GM12891 (cell line): ENCODE measurements at regions not wholly inside any gene's neighbourhood (a gene's known extent, or its start where the extent isn't known, plus 50 kb on each side); places are given as distances from the start of the nearest gene placed in this dataset.

ENCODE experiments used
- DNase-seq: peaks from one replicate; pipeline ENCODE4 v3.0.0; 2011; ENCODE audit warnings: low spot score; ENCODE audit not compliant: insufficient read length
- FAIRE-seq: peaks from 2 replicates; lab custom pipeline; 2011; peaks lifted over from hg19 to GRCh38; lab: Jason Lieb, UNC
- PAX5 ChIP-seq: IDR thresholded peaks from 2 replicates; pipeline ENCODE4 v1.6.1; 2011; ENCODE audit warnings: low read length, moderate library complexity, mild to moderate bottlenecking; ENCODE audit not compliant: insufficient read depth, severe bottlenecking
- POLR2A ChIP-seq: IDR thresholded peaks from 2 replicates; pipeline ENCODE4 v1.6.1; 2011; ENCODE audit warnings: low read depth, low read length, control low read depth
- POLR2AphosphoS5 ChIP-seq: IDR thresholded peaks from 2 replicates; pipeline ENCODE4 v1.6.1; 2011; ENCODE audit warnings: low read depth, low read length, control low read depth
- POU2F2 ChIP-seq: IDR thresholded peaks from 2 replicates; pipeline ENCODE4 v1.6.1; 2011; ENCODE audit warnings: low read depth, mild to moderate bottlenecking, control low read depth, low read length, moderate library complexity
- SPI1 ChIP-seq: IDR thresholded peaks from 2 replicates; pipeline ENCODE4 v1.6.1; 2011; ENCODE audit warnings: low read depth, low read length, control low read depth
- TAF1 ChIP-seq: IDR thresholded peaks from 2 replicates; pipeline ENCODE4 v1.6.1; 2011; ENCODE audit warnings: low read depth, low read length, control low read depth

DNA sequence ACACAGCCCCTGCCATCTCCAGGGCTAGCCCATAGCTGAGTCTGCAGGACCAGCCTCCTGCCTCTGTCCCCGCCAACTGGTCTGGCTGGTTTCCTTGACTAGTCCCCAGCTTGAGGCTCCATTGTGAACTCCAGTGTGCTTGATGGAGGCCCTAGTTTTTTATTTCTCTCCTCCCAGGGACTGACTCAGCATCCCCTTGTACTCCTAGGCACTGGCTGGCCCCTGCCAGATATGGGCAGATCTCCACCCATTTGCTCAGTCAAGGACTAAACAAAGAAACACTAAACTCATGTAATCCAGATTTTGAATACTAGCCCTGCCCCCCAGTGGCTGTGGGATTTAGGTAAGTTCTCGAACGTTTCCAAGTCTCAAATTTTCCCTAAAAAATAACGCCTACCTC lies 415.4 kb upstream of the RORA start:
- DNase-seq (no peak), FAIRE-seq (no peak)
- TF ChIP-seq POLR2A (no peak), POLR2AphosphoS5 (no peak), POU2F2 (no peak), TAF1 (no peak), PAX5 (no peak), SPI1 (no peak)

DNA sequence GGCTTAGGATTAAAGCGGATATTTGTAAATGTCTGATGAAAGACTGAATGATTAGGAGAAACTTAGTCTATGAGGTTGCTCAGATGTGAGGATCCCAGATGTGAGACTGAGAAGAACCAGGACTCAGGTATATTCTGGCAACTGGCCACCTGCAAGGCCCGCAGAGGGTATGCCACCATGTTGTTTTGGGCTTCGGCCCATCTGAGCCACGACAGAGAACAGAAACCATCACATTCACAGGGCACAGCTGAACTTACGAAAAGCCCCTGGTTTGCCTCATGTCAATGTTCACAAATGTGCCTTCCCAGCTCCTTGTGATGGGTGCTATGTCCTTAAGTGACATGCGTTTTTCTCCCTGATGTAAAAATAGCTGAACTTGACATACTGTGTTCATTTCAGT lies 412.5 kb upstream of the RORA start:
- FAIRE-seq (no peak), DNase-seq (no peak)
- no peak for TF ChIP-seq PAX5

DNA sequence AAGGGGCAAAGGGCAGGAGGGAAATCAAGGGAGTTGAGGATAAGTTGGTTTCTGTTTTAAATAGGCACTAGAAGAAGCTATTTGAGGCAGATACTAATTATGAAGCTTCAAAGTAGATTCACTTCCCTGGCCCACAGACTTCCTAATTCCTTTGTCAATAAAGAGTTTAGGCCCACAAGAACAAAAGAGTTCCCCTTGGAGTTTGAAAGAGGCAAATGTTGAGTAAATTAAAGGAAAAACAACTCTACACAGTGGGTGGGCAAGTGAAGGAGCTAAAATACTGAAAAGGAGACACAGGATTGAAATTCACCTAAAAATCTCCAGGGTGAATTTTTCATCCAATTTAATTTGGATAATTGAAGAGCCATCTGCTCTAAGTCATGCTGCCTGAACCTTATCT lies 411.7 kb upstream of the RORA start:
- DNase-seq (no peak), FAIRE-seq (no peak)
- TF ChIP-seq PAX5 = no peak
- no peak for TF ChIP-seq SPI1
- TF ChIP-seq POU2F2 = no peak
- no peak for TF ChIP-seq TAF1
- TF ChIP-seq POLR2AphosphoS5 = no peak
- no peak for TF ChIP-seq POLR2A

- no peak for FAIRE-seq
- DNase-seq = no peak
- no peak for TF ChIP-seq POU2F2
- no peak for TF ChIP-seq POLR2A
- TF ChIP-seq TAF1 = no peak
- TF ChIP-seq SPI1 = no peak
- no peak for TF ChIP-seq POLR2AphosphoS5
- no peak for TF ChIP-seq PAX5
These were observed 410.4 kb upstream of the RORA start for GRCh38 chr15:61639491-61639890.

- TF ChIP-seq TAF1 = no peak
- TF ChIP-seq PAX5 = no peak
- TF ChIP-seq SPI1 = no peak
- no peak for TF ChIP-seq POLR2AphosphoS5
- no peak for TF ChIP-seq POLR2A
- no peak for TF ChIP-seq POU2F2
- DNase-seq (no peak), FAIRE-seq (no peak)
These were observed 405.7 kb upstream of the RORA start for GRCh38 chr15:61634837-61635236.

GRCh38 chr15:61633951-61634350 lies 404.8 kb upstream of the RORA start:
- DNase-seq (no peak), FAIRE-seq (no peak)
- TF ChIP-seq PAX5 = no peak
- TF ChIP-seq POU2F2 = no peak

DNA sequence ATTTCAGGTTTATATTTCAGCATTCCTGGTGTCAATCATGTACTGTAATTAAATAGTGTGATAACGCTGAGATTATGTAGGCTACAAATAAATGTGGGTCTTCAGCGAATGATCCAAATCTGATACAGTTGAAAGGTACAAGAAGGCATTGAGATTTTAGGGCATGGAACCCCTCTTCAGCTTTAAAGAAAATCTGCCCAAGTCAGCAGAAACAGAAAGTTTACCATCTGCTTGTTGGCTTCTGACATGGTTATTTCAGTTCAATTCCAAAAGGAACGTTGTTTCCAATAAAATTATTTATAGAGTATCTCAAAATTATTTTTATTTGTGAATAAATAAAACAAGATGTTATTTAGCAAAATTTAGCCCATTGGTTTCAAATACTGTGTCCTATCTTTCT lies 400.2 kb upstream of the RORA start:
- DNase-seq (no peak), FAIRE-seq (no peak)
- TF ChIP-seq TAF1 = no peak
- TF ChIP-seq POLR2A = no peak
- TF ChIP-seq SPI1 = no peak
- no peak for TF ChIP-seq POLR2AphosphoS5
- no peak for TF ChIP-seq PAX5
- TF ChIP-seq POU2F2 = no peak

- TF ChIP-seq POLR2AphosphoS5 (no peak), POLR2A (no peak)
- DNase-seq (no peak), FAIRE-seq (no peak)
These were observed 395.8 kb upstream of the RORA start for GRCh38 chr15:61624950-61625349.

GRCh38 chr15:61623746-61624145 lies 394.6 kb upstream of the RORA start:
- no peak for DNase-seq
- no peak for FAIRE-seq
- TF ChIP-seq POLR2AphosphoS5 = no peak
- TF ChIP-seq SPI1 = no peak
- TF ChIP-seq TAF1 = no peak
- no peak for TF ChIP-seq POU2F2
- TF ChIP-seq PAX5 = no peak
- TF ChIP-seq POLR2A = no peak

DNA sequence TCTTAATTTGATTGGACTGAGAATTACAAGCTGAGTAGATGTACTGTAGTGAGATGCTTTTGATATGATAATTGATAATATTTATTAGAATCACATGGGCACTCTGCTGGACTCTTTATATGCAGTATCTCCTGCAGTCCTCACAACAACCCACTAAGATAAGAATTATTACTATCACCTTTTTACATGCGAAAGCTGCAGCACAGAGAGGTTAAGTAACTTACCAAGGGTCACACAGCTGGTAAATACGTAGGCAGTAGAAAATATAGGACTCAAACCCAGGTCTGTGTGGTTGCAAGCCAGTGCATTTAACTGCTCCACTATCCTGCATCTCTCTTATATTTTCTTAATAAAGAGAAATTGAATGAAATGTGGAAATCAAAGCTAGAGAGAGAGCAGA lies 392.8 kb upstream of the RORA start:
- TF ChIP-seq POLR2A = no peak
- no peak for TF ChIP-seq POU2F2
- no peak for TF ChIP-seq TAF1
- TF ChIP-seq SPI1 = no peak
- no peak for TF ChIP-seq POLR2AphosphoS5
- TF ChIP-seq PAX5 = no peak
- FAIRE-seq = no peak
- DNase-seq = no peak

DNA sequence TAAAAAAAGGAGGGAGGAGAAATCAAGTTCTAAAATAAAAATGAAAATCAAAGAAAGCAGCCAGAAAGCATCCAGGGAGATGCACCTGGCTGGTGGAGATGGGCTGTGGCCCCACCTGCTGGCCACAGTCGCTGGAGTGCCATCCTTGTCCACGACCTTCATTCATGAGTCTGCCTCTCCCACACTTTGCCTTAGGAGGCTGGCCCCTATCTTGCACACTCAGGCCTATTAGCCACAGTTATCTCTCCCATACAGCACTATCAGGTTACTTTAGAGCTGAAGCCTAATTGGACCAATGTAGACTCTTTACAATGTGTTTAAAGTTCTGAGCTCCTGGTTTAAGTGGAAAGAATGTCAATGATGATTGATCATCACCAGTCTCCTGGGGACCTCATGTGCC lies 392.0 kb upstream of the RORA start:
- DNase-seq = no peak
- FAIRE-seq = no peak
- no peak for TF ChIP-seq PAX5
- TF ChIP-seq POLR2A = no peak
- TF ChIP-seq SPI1 = no peak
- no peak for TF ChIP-seq POU2F2
- no peak for TF ChIP-seq POLR2AphosphoS5
- TF ChIP-seq TAF1 = no peak
